C4-2B (cell line): ENCODE measurements at regions not wholly inside any gene's neighbourhood (a gene's known extent, or its start where the extent isn't known, plus 50 kb on each side); places are given as distances from the start of the nearest gene placed in this dataset.
"Not testable (repeated sequence)": the region's sequence is repeated elsewhere in the genome, so short reads cannot be mapped to it uniquely, and the experiment has no call there.

Experiments used
- H3K27ac ChIP-seq: fragments of 450-650 bp; 2 replicates; pipeline ENCODE4 v1.5.1; 2017
- ZFX ChIP-seq: fragments of 450-650 bp; IDR thresholded peaks from 2 replicates; pipeline ENCODE4 v1.6.1; 2017
- TF ChIP-seq, protein P1 (sequence below): fragments of 450-650 bp; conservative IDR thresholded peaks from 2 replicates; pipeline ENCODE4 v1.5.1; 2017; ENCODE audit warnings: mild to moderate bottlenecking

DNA sequence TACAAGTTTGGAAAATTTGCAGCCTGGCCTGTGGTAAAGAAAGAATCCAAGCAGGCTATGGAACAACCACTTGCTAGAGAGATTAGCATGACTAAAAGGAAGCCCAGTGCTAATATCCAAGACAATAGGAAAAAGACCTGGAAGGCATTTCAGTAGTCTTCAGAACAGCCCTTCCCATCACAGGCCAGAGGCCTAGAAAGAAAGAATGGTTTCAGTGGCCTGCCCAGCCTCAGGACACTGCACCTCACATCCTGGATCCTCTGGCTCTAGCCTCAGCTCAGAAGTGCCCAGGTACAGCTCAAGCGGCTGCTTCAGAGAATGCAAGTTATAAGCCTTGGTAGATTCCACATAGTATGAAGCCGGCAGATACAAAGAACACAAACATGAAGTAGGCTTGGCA, 449.8 kb upstream of the AR start:
- H3K27ac ChIP-seq: no peak overlapping the region
- TF ChIP-seq ZFX: no peak
- TF ChIP-seq, protein P1, sequence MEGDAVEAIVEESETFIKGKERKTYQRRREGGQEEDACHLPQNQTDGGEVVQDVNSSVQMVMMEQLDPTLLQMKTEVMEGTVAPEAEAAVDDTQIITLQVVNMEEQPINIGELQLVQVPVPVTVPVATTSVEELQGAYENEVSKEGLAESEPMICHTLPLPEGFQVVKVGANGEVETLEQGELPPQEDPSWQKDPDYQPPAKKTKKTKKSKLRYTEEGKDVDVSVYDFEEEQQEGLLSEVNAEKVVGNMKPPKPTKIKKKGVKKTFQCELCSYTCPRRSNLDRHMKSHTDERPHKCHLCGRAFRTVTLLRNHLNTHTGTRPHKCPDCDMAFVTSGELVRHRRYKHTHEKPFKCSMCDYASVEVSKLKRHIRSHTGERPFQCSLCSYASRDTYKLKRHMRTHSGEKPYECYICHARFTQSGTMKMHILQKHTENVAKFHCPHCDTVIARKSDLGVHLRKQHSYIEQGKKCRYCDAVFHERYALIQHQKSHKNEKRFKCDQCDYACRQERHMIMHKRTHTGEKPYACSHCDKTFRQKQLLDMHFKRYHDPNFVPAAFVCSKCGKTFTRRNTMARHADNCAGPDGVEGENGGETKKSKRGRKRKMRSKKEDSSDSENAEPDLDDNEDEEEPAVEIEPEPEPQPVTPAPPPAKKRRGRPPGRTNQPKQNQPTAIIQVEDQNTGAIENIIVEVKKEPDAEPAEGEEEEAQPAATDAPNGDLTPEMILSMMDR: no peak

DNA sequence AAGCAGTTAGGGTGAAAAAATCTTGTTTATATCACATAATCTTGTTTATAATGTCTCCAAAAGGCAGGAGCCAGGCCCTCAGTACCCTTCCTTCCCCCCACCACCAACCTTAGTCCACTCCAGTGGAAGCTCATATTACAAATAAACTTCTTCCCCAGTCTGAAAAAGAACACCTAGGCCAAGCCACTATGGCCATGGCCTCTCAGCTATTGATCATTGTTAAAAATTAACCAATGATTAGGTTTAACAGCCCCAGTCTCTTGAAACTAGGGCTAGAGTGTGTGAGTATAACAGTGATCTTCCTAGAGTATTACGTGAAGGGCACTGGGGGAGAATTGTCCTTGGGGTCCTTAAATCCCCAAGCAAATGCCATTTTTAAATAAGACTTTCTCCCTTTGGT, 411.9 kb upstream of the EDA2R start:
- no peak overlapping the region for H3K27ac ChIP-seq
- TF ChIP-seq ZFX: no peak
- TF ChIP-seq, protein P1: no peak

DNA sequence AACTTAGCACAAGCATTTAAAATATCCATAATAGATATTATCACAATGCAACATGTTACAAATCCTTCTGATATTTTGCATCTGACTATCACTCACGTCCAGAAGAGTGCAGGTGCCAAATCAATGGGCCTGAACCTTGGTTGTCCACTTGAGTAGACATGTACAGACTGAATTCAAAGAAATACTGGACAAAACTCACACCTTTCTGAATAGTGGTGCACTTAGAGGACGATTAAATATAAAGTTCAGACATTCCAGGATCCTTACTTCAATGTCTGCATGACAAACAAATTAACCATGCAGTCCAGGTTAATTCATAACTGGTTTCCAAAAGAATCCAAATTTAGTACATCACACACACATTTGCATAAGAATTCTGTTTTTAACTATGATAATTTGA, 406.0 kb upstream of the EDA2R start:
- no peak overlapping the region for H3K27ac ChIP-seq
- TF ChIP-seq ZFX: no peak
- TF ChIP-seq, protein P1: no peak

DNA sequence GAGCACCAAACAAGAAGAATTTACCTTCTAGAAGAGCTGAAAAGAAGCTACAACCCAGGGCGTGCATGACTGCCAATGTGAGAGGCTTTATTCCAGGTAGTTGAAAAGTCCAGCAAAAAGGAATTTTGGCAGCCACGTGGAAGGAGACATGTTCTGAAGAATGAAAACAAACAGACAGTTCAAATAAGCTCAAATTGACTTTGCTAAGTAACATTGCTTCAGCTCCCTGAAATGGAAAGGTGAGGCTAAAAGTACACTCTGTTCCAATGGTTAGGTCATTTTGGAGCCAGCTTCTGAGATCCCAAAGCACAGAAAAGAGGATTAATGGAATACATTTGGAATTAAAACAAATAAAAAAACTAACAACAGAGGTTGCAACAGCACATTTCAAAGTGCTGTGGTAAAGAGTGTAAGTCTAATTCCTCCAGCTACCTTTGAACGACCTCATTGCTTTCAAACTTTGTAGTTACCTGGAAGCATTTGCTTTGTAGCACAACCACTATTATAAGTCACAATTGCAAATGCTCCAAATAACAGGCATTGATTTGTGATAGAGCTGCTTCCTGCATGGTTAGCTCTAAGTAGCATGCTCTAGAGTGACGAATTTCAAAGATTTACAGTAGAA, 405.3 kb upstream of the EDA2R start:
- H3K27ac ChIP-seq: no peak overlapping the region
- no peak for TF ChIP-seq ZFX
- TF ChIP-seq, protein P1: no peak

DNA sequence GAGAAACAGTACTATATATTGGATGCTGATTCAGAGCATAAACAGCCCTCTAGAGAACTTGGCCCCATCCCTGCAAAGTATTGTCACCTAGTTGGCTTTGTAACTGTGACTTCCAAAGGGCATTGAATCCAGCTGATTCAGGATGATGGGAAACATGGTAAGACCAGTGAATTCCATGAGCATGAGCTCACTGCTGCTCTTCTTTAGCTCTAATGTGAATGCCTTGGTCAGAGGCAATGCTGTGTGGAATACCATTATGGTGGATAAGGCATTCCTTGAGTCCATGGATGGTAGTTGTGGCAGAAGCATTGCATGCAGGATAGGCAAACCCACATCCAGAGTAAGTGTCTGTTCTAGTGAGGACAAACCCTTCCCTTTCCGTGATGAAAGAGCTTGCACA, 365.6 kb upstream of the EDA2R start:
- TF ChIP-seq, protein P1: no peak
- no peak for TF ChIP-seq ZFX

DNA sequence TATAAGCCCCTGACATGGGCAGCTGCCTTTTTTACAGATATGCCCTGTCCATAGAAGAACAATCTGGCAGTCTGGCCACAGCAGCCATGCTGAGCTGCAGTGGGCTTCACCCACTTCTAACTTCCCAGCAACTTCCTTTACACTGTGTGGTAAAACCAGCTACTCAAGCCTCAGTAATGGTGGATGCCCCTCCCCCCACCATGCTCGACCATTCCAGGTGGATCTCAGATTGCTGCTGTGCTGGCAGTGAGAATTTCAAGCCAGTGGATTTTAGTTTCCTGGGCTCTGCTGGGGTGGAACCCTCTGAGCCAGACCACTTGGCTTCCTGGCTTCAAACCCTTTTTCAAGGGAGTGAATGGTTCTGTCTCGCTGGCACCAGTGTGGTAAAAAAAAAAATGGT, 355.9 kb upstream of the EDA2R start:
- H3K27ac ChIP-seq: no peak overlapping the region
- no peak for TF ChIP-seq ZFX
- TF ChIP-seq, protein P1: no peak

More for the DNA sequence above, 365.6 kb upstream of the EDA2R start:
- no peak overlapping the region for H3K27ac ChIP-seq

DNA sequence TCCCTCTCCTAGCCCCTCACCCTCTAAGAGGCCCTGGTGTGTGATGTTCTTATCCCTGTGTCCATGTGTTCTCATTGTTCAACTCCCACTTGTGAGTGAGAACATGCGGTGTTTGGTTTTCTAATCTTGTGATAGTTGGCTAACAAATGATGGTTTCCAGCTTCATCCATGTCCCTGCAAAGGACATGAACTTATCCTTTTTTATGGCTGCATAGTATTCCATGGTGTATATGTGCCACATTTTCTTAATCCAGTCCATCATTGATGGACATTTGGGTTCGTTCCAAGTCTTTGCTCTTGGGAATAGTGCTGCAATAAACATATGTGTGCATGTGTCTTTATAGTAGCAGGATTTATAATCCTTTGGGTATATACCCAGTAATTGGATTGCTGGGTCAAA, 353.2 kb upstream of the EDA2R start:
- not testable (repeated sequence) for H3K27ac ChIP-seq

DNA sequence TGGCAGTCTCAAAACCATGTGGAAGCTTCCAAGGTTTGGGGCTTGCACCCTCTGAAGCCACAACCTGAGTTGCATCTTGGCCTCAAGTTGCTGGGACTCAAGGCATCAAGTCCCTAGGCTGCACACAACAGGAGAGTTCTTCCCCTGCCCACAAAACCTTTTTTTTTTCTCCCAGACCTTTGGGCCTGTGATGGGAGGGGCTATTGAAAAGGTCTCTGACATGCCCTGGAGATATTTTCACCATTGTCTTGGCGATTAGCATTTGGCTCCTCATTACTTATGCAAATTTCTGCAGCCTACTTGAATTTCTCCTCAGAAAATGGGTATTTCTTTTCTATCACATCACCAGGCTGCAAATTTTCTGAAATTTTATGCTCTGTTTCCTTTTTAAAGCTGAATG, 349.5 kb upstream of the EDA2R start:
- no peak for TF ChIP-seq ZFX
- TF ChIP-seq, protein P1: no peak

More for the DNA sequence above, 349.5 kb upstream of the EDA2R start:
- no peak overlapping the region for H3K27ac ChIP-seq
